ENCODE measurements at regions not wholly inside any gene's neighbourhood (a gene's known extent, or its start where the extent isn't known, plus 50 kb on each side); places are given as distances from the start of the nearest gene placed in this dataset.

GRCh38 chr12:107400686-107401447 is 284.7 kb upstream of the PWP1 start:
- DNase-seq (ENCODE audit: low read depth in 2 of 2), result no peak

DNA sequence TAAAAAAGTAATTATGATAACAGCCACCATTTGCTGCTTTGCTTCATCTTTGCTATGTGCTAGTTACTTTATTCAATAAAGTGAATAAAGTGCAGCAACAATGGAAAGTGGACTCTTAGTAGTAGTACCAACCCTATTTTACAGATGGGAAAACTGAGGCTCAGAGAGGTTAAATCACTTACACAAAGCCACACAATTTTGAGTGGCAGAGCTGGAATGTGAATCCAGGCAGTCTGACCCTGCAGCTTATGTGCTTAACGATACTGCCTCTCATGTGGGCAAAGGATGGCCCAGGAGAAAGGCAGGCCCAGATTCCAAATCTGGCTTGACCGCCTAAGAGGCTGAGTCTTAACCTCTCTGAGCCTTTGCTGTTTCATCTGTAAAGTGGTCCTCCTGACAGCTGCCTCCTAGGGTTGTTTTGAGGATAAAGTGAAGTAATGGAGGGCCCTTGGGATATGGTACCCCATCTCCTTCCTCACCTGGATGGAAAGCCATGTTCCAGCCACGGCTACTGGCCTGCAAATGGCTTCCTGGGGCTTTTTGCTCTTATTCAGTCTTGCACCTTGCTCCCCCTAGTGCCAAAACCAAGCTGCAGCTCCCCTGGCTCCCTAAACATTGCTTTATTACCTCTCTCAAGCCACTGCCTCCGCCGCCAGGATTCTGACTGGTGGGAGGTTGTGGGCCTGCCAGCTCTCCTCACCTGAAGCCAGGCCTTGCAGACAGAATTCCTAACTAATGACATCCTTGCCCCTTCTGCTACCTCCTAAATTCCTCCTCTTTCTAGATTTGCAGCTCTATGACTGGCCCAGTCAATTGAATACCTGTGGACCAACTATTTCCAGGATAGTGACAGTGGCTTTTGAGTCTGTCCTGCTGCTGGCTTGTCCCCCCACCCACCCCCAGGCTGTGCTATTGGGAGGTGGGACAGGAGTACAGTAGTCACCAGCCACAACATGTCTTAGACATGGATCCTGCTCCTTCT is 283.3 kb upstream of the PWP1 start:
- DNase-seq (ENCODE audit: low read depth in 2 of 2), result peak; percentile 18 to 47

DNA sequence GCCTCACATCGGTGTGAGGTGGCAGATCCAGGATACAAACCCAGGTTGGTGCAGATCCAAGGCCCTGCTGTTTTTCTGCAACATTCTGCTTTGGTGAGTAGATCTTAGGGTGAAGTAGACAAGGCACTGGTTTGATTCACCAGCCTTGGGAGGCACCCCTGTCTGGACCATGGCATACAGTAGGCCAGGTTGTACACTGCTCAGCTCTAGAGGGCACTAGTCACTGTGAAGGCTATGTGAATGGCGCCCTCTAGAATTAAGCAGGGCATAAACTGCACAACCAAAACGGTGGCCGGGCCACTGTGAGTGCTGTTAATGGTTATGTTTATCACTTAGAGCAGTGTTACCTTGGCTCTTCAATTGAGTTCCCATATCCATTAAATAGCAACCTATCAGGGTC is 280.6 kb upstream of the PWP1 start:
- DNase-seq (ENCODE audit: low read depth in 2 of 2), result peak in 1 of 2 donors; percentile 8

DNA sequence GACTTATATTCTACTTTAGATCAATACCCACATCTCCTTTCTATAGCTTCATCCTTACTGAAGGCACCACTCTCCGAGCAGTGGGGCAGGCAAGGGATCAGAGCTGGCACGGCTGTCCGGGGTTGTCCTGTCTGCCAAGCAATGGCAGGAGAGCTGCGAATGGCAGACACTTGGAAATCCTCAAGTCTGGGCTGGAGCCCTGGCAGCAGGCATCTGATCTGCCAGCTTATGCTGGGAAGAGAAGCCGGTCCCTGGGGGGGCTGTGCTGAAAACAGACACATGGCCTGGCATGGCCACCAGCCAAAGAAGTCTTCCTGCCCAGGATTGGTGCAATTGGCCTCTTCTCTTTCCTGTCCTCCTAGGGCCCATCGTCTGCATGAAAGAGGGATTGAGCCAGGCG is 280.2 kb upstream of the PWP1 start:
- no peak for DNase-seq (ENCODE audit: low read depth in 2 of 2)

DNA sequence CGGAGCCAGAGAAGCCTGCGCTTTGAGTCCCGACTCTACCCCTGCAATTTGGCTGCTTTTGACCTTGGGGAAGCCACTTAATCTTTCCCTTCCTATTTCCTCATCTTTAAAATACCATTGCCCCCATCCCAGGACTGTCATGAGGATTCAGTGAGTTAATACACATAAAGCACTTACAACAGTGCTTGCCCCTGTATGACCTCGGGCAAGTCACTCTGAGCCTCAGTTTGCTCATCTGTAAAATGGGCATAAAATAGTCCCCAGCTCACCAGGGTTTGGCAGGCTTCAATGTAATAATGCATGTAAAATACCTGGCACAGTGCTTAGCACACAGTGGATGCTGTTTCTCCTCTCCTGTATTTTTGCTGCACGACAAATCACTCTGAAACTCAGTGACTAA is 278.7 kb upstream of the PWP1 start:
- DNase-seq (ENCODE audit: low read depth in 2 of 2), result no peak

DNA sequence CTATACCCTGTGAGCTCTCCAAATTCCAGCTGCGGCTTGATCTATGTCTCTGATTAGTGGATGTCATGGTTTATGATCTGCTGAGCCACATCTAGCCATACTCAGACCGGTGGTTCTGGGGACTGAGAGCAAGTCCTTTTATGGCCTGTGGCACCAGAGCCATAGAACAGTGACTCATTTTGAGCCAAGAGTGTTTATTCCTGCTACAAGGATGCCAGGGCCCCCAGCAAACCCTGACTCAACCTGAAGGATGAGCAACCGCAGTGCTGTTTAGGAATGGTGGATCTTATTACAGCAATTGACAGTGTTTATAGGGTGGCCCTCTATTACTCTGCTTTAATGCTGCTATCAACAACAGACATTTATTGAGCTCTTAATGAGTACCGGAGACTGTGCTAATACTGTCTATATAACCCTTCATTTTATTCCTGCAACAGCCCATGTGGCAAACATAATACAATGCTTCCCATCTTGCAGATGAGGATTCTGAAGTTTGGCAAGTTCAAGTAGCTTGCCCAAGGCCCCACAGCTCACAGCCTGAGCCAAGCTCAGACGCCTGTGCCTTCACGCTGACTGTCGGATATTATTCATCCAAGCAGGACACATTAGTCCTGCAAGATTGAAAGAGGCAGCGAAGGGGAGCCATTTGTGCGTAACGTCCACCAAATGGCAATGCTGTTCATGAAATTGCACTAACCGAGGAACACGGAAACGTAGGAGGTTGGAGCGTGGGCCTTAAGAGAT is 273.6 kb upstream of the PWP1 start:
- no peak for DNase-seq (ENCODE audit: low read depth in 2 of 2)

DNA sequence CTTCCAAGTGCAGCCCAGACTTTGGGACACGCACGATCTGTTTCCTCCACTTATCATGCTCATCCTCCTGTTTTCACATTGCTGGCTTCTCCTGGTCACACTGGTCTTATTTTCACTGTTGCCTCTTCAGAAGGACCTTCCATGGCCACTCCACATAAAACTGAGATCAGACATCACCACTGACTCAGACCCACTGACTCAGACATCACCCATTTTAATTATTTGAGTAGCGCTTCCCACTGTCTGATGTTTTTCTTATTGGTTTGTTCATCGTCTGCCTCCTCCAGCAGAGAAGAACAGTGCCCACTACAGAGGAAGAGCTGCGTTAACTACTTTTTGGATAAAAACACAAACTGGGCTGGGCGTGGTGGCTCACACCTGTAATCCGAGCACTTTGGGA is 270.5 kb upstream of the PWP1 start:
- no peak for DNase-seq (ENCODE audit: low read depth in 2 of 2)

DNA sequence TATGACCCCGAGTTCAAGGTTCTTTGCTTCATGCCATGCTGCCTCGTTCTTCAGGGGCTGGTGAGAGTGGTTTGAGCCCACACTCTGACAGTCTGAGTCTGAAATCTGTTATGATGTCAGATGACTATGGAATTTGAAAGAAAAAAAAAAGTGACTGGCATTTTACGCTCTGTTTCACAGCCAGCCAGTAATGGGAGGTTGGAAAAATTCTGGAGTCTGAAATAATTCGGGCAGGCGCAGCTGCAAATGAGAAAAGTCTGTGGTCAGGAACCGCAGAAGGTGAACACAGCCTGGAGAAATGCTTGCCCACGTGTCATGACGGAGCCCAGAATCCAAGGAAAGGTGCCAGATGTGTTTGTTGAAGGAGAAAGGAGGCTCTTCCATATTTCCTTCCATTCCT is 269.8 kb upstream of the PWP1 start:
- no peak for DNase-seq (ENCODE audit: low read depth in 2 of 2)

GRCh38 chr12:107417004-107417403 is 268.6 kb upstream of the PWP1 start:
- no peak for DNase-seq (ENCODE audit: low read depth in 2 of 2)

GRCh38 chr12:107418981-107419380 is 266.6 kb upstream of the PWP1 start:
- DNase-seq (ENCODE audit: low read depth in 2 of 2), result no peak

DNA sequence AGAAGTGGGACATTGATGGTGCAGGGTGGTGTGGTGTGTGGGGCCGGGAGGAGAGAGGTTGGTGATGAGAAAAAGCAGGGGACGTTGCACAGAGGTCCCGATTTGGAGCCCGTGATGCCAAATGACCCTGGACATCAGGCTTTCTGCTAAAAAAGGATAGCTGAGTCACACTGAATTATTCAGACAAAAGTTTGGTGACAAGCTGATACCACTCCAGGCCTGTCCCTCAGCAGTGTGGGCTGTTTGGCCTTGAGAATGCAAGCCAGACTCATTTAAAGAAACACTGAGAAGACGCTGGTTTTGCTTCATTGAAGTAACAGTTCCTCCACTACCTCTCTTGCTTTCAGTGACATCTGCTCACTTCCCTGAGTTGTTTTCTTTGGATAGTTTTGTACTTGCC is 262.1 kb upstream of the PWP1 start:
- DNase-seq (ENCODE audit: low read depth in 2 of 2), result no peak

GRCh38 chr12:107429006-107429705 is 256.4 kb upstream of the PWP1 start:
- no peak for DNase-seq (ENCODE audit: low read depth in 2 of 2)

GRCh38 chr12:107431942-107432341 is 253.7 kb upstream of the PWP1 start:
- no peak for DNase-seq (ENCODE audit: low read depth in 2 of 2)

DNA sequence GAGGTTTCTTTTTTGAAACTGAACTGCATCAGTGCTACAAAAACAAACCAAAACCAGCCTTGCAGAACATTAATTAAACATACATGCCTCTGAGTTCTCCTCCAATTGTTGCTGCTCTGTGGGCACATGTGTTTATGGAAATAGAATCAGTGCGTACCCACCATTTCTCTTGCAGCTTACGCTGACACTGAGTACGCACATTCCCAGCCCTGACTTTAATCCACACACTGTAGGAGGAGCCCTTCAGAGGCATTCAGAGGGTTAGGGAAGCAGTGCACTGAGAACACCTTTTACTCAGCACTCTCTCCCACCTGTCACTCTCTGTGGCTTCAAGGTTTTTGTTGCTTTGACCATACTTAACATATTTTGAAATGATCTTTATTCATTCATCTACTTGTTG is 250.5 kb upstream of the PWP1 start:
- DNase-seq (ENCODE audit: low read depth in 2 of 2), result no peak

DNA sequence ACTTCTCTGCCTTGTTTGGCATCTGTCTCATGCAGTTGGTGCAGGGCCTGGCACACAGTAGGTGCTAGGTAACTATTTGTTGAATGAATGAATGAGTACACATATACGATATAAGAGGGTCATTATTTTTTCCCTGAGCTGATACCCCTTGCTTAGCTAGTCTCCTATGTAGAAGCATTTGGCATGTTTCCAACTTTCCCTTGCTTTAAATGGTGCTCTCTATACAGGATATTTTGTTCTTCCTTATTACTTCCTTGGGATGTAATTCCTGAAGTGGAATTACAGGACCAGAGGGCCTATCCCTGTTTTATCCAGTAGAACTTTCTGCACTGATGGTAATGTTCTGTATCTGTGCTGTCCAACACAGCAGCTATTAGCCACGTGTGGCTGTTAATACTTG is 250.1 kb upstream of the PWP1 start:
- no peak for DNase-seq (ENCODE audit: low read depth in 2 of 2)

- no peak for DNase-seq (ENCODE audit: low read depth in 2 of 2)
Measured at GRCh38 chr12:107436376-107436775, 249.2 kb upstream of the PWP1 start.

DNA sequence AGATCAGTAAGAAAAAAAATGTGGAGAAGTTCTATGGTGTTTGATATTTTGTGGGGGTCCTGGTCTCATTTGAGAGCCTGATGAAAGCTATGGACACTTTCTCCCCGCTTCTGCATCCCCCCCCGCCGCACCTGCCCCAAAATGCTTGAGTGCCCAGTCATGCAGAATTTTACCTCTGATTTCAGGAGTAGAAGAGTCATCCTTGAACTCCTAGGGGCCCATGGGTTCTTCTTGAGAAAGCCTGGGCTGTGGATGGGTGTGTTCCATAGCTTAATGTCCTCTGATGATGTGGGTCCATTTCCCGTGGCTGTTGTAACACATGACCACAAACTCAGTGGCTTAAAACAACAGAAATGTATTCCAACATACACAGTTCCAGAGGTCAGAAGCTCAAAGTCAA is 248.8 kb upstream of the PWP1 start:
- DNase-seq (ENCODE audit: low read depth in 2 of 2), result no peak

GRCh38 chr12:107437954-107438353 is 247.6 kb upstream of the PWP1 start:
- no peak for DNase-seq (ENCODE audit: low read depth in 2 of 2)

GRCh38 chr12:107439026-107439738 is 246.4 kb upstream of the PWP1 start:
- DNase-seq (ENCODE audit: low read depth in 2 of 2), result no peak

GRCh38 chr12:107440606-107441005 is 245.0 kb upstream of the PWP1 start:
- no peak for DNase-seq (ENCODE audit: low read depth in 2 of 2)
